ENCODE measurements at regions not wholly inside any gene's neighbourhood (a gene's known extent, or its start where the extent isn't known, plus 50 kb on each side); places are given as distances from the start of the nearest gene placed in this dataset.
"Not testable (repeated sequence)": the region's sequence is repeated elsewhere in the genome, so short reads cannot be mapped to it uniquely, and the experiment has no call there.

DNA sequence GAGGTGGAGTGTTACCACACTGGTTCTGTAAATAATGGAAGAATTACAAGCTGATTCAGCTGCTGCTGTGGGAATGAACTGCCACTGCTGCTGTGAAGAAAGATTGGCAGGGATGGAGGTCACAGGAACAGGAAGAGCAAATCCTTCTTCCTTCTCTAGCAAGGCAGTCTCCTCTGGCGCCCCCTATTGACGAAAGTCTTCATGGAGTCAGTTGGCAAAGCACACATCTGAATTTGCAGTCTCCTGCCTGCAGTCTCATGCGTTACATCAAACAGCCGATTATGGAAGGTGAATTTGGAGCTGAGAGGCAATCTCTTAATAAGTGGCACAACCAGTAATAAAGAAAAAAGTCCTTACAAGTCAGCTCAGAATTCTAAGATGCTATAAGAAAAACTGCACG, 106.0 kb upstream of the TMTC1 start:
- intact Hi-C loops (cut with DNase I) = no loop called here

DNA sequence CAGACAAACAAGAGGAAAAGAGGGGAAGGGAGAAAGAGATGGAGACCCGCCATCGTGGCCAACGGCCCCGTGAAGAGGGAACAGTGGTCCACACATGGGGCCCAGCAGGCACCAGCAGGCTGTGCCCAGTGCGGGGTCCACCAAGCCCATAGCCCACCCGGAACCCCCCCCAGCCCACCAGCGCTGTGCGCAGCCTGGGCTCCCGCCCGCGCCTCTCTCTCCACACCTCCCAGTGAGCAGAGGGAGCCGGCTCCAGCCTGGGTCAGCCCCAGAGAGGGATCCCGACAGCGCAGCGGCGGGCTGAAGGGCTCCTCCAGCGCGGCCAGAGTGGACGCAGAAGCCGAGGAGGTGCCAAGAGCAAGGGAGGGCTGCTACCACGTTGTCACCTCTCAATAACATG, 105.0 kb upstream of the TMTC1 start:
- intact Hi-C loops (cut with DNase I) = no loop called here
- DNase-seq (no peak), ATAC-seq (ENCODE audit: poor library complexity) (no peak)

More for the DNA sequence above, 106.0 kb upstream of the TMTC1 start:
- DNase-seq (peak; percentile 47), ATAC-seq (ENCODE audit: poor library complexity) (no peak)

DNA sequence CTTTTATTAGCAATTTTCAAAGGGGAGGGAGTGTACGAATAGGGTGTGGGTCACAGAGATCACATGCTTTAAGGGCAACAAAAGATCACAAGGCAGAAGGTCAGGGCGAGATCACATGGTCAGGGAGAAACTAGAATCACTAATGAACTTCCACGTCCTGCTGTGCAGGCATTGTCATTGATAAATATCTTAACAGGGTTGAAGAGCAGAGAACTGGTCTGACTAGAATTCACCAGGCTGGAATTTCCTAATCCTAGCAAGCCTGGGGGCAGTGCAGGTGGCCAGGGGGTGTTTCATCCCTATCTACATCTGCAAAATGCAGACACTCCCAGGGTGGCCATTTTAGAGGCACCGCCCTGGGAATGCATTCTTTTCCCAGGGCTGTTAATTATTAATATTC, 101.2 kb upstream of the TMTC1 start:
- ATAC-seq (ENCODE audit: poor library complexity); DNase-seq; intact Hi-C loops (cut with DNase I): not testable (repeated sequence)

DNA sequence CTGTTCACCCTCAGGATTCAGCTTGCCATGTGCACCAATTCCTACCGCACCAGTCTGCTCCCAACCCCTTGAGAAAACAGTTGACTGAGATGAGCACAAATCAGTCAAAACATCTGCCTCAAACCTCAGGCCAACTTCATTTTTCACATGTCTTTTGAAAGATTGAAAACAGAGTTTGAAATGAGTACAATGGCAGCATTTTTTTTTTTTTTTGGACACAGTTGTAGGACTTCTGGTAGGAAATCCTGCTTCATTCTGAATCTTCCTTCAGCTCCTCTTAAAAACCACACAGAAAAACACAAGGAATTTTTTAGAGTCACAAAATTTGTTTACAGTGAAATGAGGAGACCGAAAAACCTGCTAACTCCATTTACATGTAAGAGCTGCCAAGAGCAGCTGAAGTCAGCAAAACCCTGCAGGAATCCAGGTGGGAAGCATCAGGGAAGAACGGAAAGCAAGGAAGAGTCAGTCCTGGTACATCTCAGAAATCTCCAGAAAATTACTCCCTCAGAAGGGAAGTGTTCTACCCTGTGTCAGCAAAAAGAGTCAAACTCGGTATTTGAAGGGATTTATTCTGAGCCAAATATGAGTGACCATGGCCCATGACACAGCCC, 100.3 kb upstream of the TMTC1 start:
- no peak for DNase-seq
- no peak for ATAC-seq (ENCODE audit: poor library complexity)
- intact Hi-C loops (cut with DNase I) = no loop called here

DNA sequence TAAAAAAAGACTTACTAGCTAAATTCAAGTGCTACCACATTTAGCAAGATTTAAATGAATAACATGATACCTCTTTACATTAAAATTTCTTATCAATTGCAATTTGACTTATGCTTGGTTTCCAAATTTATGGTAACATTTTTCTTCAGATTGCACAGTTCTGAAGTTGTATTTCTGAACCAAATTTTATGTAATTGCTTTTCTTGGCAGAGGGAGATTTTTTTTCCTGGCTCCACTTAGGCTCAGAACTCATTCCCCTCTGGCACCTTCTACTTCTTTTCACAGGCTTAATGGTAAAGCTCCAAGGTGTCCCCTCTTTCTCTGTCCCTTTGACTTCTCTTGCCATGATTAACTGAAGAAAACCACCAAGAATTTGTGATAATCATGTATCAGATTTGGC, 99.8 kb upstream of the TMTC1 start:
- intact Hi-C loops (cut with DNase I) = no loop called here
- DNase-seq (no peak), ATAC-seq (ENCODE audit: poor library complexity) (peak; percentile 57)

DNA sequence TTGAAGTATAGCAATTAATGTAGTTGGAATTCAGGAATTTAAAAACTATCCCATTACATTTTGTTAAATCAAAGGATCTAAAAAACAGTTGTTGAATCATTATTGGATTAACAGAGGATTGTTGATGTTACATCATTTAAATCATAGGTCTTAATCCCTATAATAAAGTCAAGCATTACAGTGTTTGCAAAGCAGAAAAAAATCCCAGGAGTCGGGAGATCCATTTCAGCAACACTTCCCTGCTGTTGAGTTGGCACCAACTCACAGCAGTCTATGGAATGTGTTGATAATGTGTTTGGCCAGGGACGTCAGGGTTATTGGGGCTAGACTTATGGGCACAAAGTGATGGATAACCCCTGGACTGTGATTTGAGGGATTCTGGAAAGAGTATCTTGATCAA, 99.1 kb upstream of the TMTC1 start:
- peak; percentile 39 for ATAC-seq (ENCODE audit: poor library complexity)
- intact Hi-C loops (cut with DNase I) = no loop called here
- no peak for DNase-seq

DNA sequence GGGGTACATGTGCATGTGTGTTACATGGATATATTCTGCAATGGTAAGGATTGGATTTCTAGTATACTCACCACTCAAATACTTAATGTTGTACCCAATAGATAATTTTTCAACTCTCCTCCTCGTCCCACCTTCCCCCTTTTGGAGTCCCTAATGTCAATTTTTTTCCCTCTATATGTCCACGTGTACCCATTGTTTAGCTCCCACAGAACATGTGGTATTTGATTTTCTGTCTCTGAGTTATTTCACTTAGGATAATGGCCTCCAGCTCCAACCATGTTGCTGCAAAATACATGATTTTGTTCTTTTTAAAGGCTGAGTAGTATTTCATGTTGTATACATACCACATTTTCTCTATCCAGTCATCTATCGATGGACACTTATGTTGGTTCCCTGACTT, 97.2 kb upstream of the TMTC1 start:
- ATAC-seq (ENCODE audit: poor library complexity) = no peak
- intact Hi-C loops (cut with DNase I) = no loop called here
- no peak for DNase-seq

DNA sequence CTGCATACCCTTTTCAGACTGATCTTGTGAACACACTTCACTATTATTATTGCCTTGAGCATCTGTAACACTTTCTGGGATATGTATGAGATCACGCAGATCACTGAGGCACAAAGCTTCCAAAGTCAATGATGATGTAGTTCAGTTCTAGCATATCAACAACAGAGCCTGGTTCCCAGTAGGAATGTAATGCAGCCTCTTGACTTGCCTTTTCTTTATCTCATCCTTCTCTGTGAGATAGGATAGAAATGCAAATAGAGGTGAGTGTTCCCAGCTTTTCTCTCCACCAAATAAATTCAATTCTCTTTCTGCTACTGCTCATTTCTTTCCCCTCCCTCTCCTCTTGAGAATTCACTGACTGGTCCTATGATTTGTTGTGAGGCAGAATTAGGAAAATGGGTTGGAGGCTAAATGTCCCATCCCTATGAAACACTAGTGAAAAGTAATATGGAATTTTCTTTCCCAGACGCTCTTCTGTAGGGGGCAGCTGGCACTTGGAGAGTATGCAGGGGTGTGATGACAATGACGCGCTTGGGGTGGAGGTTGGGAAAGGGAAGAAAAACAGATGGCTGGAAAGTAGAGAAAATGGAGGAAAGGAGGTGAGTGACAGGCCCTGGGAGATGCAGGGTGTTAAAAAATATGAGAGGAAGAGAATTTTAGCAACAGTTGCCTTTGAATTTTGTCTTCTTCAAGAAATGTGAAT, 96.0 kb upstream of the TMTC1 start:
- intact Hi-C loops (cut with DNase I) = no loop called here
- no peak for DNase-seq
- ATAC-seq (ENCODE audit: poor library complexity) = no peak

DNA sequence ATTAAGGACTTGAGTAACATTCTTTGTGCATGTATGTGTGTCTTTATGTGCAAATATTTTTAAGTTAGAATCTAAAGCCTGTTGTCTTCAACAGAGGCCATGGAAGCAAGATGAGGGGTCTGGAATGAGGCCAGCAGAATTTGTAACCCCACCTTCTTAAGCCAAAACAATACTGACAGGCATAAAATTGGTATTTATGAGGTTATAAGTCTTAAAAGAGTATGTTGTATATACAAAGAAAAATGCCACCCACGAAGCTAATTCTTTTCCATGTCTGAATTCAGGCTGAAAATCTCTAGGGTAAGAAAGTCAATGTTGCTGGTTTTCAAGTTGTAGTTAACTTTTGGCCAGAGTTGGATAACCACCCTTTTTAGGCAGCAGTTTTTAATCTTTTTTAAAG, 86.2 kb upstream of the TMTC1 start:
- intact Hi-C loops (cut with DNase I) = no loop called here

DNA sequence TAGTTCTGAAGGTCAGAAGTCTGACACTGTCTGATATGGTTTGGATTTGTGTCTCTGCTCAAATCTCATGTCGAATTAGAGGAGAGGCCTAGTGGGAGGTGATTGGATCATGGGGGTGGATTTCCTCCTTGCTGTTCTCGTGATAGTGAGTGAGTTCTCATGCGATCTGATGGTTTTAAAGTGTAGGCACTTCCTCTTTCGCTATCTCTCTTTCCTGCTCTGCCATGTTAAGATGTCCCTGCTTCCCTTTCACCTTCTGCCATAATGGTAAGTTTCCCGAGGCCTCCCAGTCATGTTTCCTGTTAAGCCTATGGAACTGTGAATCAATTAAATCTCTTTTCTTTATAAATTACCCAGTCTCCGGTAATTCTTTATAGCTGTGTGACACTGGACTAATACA, 84.1 kb upstream of the TMTC1 start:
- ATAC-seq (ENCODE audit: poor library complexity) (no peak), DNase-seq (no peak)
- intact Hi-C loops (cut with DNase I) = no loop called here

More for the DNA sequence above, 86.2 kb upstream of the TMTC1 start:
- ATAC-seq (ENCODE audit: poor library complexity) = no peak
- no peak for DNase-seq

DNA sequence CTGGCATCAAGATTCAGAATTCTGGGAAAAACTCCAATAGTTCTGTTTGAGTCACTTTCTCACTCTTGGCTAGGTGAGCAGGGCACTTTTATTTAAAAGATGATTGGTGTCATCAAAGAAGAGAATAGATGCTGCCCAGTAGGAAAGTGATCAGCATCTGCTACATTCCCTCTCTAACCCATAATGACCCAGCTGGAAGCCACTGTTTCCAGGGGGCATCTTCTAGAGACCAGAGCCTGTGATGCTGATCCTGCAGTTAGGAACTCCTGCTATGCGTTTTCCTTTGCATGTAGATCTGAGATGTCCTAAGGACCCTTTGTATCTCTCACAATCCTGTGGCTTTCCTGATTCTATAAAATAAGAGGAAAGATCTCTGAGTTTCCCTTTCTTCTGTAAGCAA, 79.9 kb upstream of the TMTC1 start:
- no peak for DNase-seq
- intact Hi-C loops (cut with DNase I) = no loop called here
- ATAC-seq (ENCODE audit: poor library complexity) = no peak

DNA sequence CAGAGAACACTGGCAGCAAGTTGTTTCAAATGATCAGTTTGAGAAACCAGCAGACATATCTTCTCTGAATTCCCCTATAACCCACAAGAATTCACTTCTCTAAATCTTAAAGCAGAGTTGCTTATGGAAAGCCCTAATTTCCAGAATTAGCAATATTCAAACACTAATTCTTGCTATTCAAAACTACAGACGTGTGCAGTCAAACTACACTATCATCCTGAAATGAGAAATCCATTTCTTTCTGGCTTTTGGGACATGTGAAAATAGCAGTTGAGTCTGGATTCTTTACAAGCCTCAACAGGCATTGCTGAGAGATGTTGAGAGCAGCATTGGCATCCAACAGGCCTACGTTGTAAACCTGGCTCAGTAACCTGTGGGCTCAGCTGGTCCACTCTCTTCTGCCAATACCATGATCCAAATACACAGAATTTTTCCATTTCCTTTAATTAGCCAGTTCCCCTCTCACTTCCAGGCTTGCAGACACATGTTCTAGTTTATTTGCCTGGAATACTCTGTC, 74.6 kb upstream of the TMTC1 start:
- intact Hi-C loops (cut with DNase I) = no loop called here
- peak; percentile 15 for ATAC-seq (ENCODE audit: poor library complexity)
- no peak for DNase-seq

DNA sequence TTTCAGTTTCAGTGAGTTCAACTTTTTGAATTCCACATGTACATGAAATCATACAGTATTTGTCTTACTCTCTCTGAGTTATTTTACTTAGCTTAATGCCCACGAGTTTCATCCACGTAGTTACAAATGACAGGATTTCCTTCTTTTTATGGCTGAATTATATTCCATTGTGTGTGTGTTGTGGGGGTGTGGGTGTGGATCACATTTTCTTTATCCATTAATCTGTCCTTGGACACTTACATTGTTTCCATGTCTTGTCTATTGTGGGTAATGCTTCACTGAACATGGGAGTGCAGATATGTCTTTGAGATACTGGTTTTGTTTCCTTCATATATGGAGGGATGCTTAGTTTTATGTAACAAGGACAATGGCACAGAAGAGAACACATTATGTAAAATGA, 63.5 kb upstream of the TMTC1 start:
- ATAC-seq (ENCODE audit: poor library complexity) = no peak
- no peak for DNase-seq
- intact Hi-C loops (cut with DNase I) = no loop called here

DNA sequence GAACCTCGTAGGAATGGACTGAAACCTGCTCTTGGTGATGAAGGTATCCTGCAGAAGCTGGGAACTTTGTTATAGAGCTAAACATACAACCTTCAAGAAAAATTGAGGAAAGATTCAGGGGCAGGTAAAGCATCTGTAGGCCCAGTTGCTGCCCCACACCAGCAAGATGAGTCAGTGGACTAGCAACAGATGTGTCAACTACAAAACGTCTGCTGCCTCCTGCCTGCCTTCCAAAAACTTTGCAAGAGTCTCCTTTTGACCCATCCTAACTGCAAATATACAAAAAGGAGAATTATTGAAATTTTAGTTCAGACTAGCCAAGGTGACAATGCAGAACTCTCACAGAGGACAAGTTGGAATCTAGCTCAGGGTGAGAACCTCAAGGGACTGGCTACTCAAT, 60.9 kb upstream of the TMTC1 start:
- DNase-seq = no peak
- ATAC-seq (ENCODE audit: poor library complexity) = no peak
- intact Hi-C loops (cut with DNase I) = no loop called here

DNA sequence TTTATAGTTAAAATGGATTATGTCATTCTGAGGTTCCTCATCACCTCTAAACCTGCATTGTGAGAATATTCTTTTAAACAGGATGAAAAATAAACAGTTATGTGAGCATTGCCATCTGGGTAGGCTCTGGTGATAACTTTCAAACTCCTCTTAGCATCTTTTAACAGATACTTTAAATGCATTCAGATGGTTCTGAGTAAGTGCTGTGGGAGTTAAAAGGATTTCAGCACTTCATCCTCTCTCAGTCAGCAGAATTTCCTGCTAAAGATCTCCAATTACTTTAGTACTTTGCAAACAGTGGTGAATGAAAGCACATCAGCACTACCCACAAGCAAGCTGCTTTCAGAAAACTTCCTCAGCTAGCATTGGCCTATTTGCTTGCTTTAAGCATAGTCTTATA, 59.3 kb upstream of the TMTC1 start:
- ATAC-seq (ENCODE audit: poor library complexity) = no peak
- intact Hi-C loops (cut with DNase I) = no loop called here

DNA sequence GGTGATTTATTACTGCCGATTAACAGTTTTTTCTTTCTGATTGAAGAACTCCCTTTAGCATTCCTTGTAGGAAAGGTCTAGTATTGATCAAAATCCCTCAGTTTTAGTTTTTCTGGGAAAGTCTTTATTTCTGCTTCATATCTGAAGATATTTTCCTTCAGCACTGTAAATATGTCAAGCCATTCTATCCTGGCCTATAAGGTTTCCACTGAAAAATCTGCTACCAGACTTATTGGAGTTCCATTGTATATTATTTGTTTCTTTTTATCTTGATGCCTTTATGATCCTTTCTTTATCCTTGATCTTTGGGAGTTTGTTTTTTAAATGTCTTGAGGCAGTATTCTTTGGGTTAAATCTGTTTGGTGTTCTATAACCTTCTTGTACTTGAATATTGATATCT, 55.0 kb upstream of the TMTC1 start:
- ATAC-seq (ENCODE audit: poor library complexity) (no peak), DNase-seq (no peak)
- intact Hi-C loops (cut with DNase I) = no loop called here

More for the DNA sequence above, 59.3 kb upstream of the TMTC1 start:
- no peak for DNase-seq

All from Right ventricle myocardium superior (tissue), 1 donor.